Endothelial cell of hepatic sinusoid (primary cell): ENCODE measurements at regions not wholly inside any gene's neighbourhood (a gene's known extent, or its start where the extent isn't known, plus 50 kb on each side); places are given as distances from the start of the nearest gene placed in this dataset.

Source experiments
- in situ Hi-C: cut with HindIII; loops from 2 replicates; pipeline ENCODE4 v1.10.0; 2017; ENCODE audit warnings: low sequenced_read_pairs

GRCh38 chr6:2563635-2564034 is 187.1 kb downstream of the MYLK4 start:
- in situ Hi-C loops = no loop called here

- in situ Hi-C loops = no loop called here
These were observed 187.8 kb downstream of the MYLK4 start for GRCh38 chr6:2562721-2563451.

DNA sequence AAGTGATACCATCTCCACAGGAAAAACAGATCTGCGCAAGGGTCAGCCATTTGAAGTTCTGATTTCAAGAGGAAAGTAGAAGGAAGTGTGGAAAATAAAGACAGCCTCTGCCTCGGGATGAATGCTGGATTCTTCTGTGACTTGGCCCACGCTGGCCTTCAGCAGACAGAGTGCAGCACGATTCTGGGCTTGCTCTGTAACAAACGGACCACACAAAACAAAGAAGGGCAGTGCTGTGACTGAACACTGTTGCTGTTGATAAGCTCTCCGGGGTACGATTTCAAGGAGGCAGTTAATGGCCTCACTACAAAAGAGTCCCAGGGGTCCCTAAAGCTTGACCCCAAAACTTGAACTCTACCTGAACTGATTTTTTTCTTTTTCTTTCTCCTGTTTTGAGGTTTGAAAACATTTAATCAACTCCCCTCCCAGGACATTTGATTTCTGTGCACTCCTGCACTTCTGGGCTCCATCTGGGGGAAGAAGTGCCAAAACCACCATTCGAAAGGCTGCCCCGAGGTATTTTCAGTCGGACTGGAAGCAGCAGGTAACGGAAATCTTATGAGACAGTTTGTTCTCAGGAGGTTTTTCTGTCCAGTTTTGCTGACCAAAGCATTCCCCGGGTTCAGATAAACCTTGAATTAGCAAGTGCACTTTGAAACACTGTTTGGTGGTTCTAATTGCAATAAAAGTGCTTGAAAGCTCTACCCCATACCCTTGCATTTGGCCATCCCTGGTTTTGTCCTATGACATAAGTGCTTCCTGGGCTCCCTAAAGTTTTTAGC is 189.6 kb downstream of the MYLK4 start:
- in situ Hi-C loops = no loop called here

DNA sequence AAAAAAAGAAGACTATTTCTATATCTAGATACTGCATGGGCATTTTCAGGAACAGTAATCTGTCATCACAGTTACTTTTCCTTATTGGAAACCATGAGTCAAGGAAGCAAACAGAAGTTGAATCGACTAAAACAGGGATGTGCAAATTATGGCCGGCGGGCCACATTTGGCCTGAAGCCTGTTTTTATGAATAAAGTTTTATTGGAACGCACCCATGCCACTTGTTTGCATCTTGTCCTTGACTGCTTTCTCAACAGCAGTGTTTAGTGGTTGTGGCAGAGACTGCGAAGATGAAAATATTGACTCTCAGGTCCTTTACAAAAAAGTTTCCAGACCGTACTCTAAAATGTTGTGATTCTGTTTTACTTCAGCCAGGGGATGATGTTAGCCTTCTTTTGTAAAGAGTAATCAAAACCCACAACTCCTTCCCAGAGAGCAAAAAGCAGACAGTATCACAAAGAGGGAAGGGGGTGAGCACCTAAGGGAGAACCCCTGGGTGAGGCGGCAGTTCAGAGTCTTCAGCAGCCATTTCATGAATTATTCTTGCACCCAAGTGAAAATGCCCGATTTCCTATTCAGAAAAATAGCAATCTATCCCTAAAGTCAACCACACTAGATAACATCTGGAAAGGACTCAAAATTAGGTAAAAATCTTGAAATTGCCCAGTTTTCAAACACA is 190.4 kb downstream of the MYLK4 start:
- in situ Hi-C loops = no loop called here

- in situ Hi-C loops = no loop called here
These were observed 191.6 kb downstream of the MYLK4 start for GRCh38 chr6:2558861-2559801.

GRCh38 chr6:2558098-2558680 is 192.5 kb downstream of the MYLK4 start:
- in situ Hi-C loops = no loop called here

DNA sequence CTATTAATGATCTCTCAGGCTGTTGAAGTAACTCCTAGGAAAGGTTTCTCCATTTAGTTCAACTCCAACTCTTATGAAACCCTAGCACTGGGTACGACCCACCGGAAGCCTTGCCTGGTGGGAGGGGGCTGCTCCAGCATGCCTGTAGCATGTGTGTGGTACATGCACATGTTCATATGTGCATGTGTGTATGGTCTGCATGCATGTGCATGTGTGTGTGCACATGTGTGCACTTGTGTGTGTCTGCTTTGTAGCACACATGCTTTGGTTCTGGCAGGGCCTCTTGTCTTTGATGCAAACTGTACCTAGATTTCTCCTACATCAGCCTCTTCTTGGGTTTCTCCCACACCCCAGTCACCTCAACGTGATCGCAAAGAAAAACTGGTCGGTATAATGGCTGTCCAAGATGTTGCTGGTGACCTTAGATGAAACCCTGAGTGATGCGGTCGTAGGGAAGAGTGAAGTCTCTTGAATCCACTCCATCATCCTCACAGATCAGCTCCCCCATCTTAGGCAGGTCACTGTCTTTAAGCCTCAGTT is 193.5 kb downstream of the MYLK4 start:
- in situ Hi-C loops = no loop called here

GRCh38 chr6:2556761-2557160 is 194.0 kb downstream of the MYLK4 start:
- in situ Hi-C loops = no loop called here

GRCh38 chr6:2554651-2555260 is 196.0 kb downstream of the MYLK4 start:
- in situ Hi-C loops = no loop called here

DNA sequence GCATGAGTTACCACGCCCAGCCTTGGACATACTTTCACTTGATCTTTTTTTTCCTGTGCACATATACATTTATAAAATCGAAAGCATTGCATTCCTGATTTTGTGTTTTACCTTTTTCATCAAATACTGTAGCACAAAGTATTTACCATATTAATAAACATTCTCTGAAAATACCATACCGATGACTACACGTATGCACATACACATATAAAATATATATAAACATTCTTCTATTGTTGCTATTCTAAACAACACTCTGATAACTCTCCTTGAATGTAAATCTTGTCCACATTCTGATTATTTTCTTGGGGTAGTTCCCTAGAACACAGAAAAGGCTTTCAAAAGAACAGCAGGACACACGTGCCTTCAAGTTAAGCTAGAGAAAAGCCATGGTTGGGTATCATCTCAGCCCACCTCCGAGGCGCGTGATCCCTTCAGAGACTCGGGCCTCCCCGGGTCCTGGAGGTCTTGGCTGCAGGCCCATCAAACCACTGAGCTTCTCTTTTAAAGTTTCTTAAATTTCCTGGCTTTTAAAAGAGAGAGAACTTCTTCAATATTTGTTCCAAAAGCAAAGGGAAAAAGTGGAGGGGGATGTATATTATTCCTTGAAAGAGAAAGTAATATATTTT is 198.1 kb downstream of the MYLK4 start:
- in situ Hi-C loops = no loop called here

- in situ Hi-C loops = no loop called here
These were observed 199.0 kb downstream of the MYLK4 start for GRCh38 chr6:2551705-2552104.

GRCh38 chr6:2550247-2550646 is 200.5 kb downstream of the MYLK4 start:
- in situ Hi-C loops = no loop called here

- in situ Hi-C loops = no loop called here
These were observed 200.9 kb downstream of the MYLK4 start for GRCh38 chr6:2549834-2550233.

DNA sequence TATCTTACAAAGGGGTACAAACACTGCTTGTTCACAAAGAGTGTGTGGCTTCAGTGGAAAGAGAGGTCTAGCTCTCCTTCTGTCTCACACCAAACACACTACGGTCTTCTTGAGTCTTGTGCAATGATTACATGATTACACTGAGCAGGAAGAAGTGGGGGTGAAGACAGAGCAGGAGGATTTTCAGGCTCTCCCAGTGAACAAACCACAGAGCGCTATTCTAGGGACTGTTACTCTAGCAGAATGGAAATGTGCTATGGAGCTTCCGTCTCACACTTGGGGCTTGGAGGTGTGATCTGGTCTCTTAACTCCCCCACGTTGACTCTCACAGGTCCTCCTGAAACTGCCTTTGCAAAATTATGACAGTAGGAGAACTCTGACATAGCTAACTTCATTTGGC is 203.4 kb downstream of the MYLK4 start:
- in situ Hi-C loops = no loop called here

GRCh38 chr6:2546901-2547300 is 203.8 kb downstream of the MYLK4 start:
- in situ Hi-C loops = no loop called here

DNA sequence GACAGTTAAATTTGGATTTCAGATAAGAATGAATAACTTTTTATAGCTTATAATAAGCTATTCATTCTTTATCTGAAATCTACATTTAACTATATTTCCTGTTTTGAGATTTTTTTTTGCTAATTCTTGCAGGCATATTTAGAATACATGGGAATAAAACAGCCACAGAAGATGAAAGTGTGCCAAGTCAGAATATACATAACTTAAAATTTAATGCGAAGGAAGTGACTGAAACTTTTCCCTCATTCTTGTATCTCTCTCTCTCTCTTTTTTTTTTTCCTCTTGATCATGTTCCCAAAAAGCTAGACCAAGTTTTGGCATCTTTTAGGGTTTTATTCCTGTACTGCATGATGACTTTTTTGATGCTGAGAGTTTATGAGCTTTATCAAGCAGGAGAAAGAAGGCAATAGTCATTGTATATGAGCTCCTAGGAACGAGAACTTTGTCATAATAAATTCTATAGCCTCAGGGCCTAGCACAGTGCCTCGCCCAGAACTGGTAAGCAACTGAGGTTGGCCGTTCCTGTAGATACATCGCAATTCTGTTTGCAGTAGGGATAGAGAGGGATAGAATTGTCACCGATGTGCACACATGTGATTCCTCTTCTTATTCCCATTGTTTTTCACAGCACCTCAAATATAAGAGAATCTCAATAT is 205.2 kb downstream of the MYLK4 start:
- in situ Hi-C loops = no loop called here

GRCh38 chr6:2543321-2543720 is 207.4 kb downstream of the MYLK4 start:
- in situ Hi-C loops = no loop called here

GRCh38 chr6:2542858-2543218 is 207.9 kb downstream of the MYLK4 start:
- in situ Hi-C loops = no loop called here
